Posterior vena cava (tissue), 2 donors: ENCODE measurements at regions not wholly inside any gene's neighbourhood (a gene's known extent, or its start where the extent isn't known, plus 50 kb on each side); places are given as distances from the start of the nearest gene placed in this dataset.
"Not testable (repeated sequence)": the region's sequence is repeated elsewhere in the genome, so short reads cannot be mapped to it uniquely, and the experiment has no call there.

Source experiments
- DNase-seq: peaks from one replicate; pipeline ENCODE4 v3.0.0-alpha.2; 2020; ENCODE audit warnings: low spot score
- intact Hi-C, 2 donors: fragments of 100-400 bp; cut with DNase I; formaldehyde crosslinking; loops; one replicate each; pipeline versions ENCODE4 v1.14.1 to v1.14.2; 2022 to 2023
- donor health status: DM: yes; HTN: yes; CAD: no.
- donor health status: DM: yes; HTN: yes; CAD: no.

- intact Hi-C loops, result no loop called here
Measured at GRCh38 chr1:117699953-117700352, 94.1 kb downstream of the TENT5C start.

DNA sequence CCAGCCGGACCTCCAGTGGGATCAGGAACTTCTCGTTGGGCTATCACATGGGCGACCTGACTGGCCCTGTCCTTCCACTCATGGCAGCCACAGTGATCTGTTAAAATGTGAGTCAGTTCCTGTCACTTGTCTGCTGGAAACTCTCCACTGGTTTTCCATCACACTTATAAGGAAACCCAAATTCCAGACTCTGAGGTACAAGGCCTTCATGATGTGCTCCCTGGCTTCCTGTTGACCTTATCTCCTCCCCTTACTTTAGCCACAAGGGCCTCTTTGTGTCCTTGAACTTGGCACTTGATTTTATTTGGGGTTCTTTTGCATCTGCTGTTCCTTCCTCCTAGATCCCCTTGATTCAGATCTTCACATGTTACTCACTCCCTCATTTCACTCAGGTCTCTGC is 96.8 kb downstream of the TENT5C start:
- no peak for DNase-seq
- intact Hi-C loops, result no loop called here

More at GRCh38 chr1:117699953-117700352, 94.1 kb downstream of the TENT5C start:
- DNase-seq, result no peak

DNA sequence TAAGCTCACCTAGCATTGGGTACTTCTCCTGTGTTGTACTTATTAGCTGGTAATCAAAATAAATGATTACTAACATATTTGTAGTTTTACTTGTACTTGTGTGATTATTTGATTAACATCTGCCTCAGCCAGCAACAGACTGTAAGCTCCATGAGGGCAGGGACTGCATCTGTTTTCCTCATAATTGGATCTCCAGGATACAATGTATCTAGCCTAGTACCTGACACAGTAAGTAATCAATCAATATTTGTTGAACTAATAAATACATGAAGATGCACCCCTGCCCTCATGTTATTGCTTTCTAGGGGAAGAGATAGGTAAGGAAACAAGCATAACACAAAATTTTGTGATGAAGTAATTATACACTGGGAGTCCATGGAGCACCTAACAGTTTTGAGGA is 101.5 kb downstream of the TENT5C start:
- DNase-seq, result no peak
- intact Hi-C loops, result no loop called here

DNA sequence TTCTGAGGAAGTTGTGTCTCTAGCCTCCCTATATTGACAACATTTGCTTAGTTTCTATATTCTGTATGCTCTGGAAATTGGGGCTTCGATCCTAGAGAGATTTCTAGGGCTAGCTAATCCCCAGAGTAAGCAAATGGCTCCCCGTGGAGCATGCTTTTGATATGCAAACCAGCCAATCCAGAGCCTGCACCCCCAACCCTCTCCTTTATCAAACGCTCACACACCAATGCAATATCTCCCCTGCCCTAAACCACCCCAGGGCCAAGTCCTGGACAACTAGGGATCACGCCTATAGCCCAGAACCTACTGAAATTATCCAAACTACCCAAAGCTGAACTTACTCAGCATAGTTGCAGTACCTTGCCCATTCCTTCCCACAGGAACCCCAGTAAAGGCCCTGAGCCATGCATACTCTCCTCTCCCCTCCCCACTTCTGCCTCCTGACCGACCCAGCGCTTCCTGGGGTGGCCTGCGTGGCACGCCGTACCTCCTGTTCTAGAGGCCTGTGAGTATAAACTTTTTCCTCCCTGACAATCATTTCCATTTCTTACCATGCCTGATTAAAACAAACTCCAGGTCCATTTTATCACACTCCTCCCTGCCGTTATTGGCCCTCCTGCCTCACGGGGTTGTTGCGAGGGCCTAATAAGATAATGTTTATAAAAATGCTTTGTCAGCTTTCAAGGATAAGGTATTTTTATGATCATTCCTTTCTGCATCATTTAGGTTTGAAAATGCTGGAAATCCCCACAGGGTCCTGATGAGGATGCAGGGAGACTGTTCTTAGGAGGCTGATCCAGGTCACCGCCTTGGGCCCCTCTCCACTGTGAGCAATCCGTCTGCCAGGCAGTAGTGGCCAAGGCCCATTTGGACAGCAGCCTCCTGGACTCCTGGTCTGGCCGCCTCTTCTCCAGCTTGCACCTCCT is 102.7 kb downstream of the TENT5C start:
- DNase-seq, result no peak
- intact Hi-C loops, result no loop called here

DNA sequence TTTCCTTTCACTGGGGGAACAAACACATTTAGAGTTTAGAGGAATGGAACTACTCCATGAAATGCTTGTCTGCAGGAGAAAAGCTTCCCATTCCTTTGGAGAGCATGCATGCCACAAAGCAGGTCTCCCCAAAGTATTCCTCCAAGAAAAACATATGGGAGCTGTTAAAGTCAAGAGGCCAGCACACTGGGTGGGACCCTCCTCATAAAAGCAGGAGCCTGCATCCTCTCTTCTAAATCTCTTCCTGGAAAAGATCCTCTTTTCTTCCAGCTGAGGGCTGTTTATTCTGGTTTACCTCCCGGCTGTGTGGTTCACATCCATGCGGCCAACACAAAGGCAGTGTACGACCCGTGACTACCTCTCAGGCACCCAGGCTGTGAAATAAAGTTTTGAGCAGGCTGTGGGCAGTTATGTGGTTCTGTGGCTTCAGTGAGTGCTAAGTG is 103.4 kb downstream of the TENT5C start:
- intact Hi-C loops, result no loop called here
- DNase-seq, result no peak

DNA sequence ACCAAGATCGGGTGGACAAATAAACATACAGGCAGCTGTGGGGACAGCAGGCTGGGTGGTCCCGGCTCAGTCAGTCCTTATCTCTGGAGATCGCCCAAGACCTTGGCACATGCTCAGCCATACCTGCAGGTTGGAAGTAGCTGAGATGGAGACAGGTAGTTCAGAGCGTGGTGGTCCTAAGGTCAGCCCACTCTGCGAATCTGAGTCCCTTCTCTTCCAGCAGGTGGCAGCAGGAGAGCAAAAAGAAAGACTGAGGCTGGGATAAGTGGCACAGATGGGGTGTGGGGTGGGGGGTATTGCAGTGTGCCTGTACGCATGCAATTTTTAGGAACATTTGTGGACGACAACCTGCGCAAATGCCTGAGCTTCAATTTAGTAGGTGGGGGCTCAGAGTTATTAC is 104.9 kb downstream of the TENT5C start:
- no peak for DNase-seq
- intact Hi-C loops, result no loop called here

GRCh38 chr1:117712621-117713020 is 106.8 kb downstream of the TENT5C start:
- intact Hi-C loops, result no loop called here
- no peak for DNase-seq

GRCh38 chr1:117714546-117714945 is 108.7 kb downstream of the TENT5C start:
- intact Hi-C loops, result no loop called here
- DNase-seq, result no peak

- DNase-seq, intact Hi-C loops: not testable (repeated sequence)
Measured at GRCh38 chr1:117716030-117716429, 110.2 kb downstream of the TENT5C start.

- DNase-seq, intact Hi-C loops: not testable (repeated sequence)
Measured at GRCh38 chr1:117717980-117718379, 112.1 kb downstream of the TENT5C start.

DNA sequence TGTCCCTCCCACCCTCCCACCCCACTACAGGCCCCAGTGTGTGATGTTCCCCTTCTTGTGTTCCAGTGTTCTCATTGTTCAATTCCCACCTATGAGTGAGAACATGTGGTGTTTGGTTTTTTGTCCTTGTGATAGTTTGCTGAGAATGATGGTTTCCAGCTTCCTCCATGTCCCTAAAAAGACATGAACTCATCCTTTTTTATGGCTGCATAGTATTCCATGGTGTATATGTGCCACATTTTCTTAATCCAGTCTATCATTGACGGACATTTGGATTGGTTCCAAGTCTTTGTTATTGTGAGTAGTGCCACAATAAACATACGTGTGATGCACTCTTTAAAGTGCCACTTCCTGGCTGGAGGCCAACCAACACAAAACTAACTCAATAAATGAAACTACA is 112.7 kb downstream of the TENT5C start:
- intact Hi-C loops, result not testable (repeated sequence)

GRCh38 chr1:117719004-117719403 is 113.2 kb downstream of the TENT5C start:
- intact Hi-C loops, result no loop called here
- no peak for DNase-seq

More for the DNA sequence above, 112.7 kb downstream of the TENT5C start:
- DNase-seq, result not testable (repeated sequence)

DNA sequence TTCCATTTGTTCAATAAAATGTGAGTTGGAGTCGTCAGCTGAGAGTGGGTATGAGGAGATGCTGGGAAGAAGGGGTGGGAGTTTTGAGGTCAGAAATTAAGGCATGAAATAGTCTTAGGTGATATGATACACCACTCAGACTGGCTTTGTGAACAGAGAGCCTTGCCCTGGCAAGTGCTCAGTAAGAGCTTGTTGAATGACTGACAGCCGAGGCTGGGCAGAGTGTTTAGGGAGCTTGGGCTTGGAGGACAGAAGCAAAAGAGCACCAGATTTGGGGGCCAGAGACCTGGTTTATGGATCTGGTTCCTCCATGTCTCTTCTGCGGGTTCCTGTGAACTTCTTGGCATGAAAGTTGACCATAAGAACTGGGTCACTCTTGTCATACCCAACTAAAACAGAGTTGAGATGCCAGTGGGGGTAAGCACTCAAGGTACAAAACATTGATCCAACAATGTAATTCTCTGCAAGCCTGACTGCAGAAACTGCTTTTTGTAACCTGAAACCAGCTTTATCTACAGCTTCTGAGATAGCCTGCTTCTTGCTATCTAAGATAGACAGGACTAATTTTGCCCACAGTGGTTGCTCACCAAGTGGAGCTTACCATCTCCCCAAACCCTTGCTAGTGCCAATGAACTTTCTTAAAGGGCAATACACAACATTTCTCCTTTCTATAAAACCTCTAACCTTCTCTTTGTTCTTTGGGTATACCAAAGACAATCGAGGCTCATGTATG is 126.4 kb downstream of the TENT5C start:
- intact Hi-C loops, result no loop called here
- no peak for DNase-seq

DNA sequence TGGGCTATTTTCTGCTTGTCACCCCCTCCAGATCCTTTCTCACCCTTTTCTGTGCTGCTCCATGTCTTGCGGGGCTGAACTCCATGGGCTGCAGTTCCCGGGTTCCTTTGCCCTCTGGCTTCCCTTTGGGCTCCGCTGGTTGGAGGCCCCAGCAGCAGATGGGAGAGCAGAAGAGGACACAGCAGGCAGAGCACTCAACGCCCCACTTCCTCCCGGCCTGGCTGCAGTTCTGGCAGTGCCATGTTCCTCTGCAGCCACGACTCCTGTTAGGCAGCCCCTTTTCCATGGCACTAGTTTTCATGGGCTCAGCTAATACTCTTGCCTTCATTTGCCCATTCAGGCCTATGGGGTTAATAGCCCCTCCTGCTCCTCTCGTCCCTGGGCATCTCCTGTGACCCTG is 127.1 kb downstream of the TENT5C start:
- intact Hi-C loops, result no loop called here
- no peak for DNase-seq

GRCh38 chr1:117734403-117734802 is 128.6 kb downstream of the TENT5C start:
- intact Hi-C loops, result no loop called here
- DNase-seq, result no peak

GRCh38 chr1:117735045-117735992 is 129.5 kb downstream of the TENT5C start:
- no peak for DNase-seq
- intact Hi-C loops, result no loop called here

DNA sequence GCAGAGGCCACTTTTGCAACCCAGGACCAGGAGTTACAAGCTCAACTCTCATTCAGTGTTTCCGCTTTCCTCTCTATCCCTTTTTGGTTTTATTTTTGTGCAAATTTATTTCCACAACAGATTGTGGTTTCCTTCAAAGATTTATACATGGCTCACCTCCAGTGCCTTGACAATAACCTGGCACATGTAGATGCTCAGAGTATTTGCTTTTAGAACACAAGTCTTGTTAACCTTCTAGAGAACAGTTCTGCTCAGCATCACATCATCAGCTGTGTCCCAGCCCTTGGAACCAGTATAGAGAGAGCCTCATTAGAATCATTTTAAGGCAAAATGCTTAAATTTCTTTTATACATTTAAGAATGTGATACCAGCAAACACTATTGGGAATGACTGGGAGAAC is 133.7 kb downstream of the TENT5C start:
- no peak for DNase-seq
- intact Hi-C loops, result no loop called here

DNA sequence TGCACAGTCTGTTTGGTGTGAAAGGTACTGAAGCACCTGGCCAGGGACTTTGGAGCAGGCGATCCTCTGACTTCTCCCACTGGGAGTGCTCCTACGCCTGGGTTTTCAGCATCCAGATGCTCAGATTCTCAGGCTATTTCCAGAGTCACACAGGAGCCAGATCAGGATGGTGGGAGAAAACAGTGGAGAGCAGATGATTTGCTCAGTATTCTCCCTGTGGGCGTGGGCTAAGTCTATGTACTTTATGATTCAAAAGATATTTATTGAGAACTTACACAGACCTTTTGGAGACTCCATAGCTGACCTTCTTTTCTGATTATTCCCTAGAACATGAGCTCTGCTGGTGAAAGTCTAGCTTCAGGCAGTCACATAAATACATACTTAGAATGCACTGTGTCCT is 134.6 kb downstream of the TENT5C start:
- no peak for DNase-seq
- intact Hi-C loops, result no loop called here

GRCh38 chr1:117746565-117746964 is 140.7 kb downstream of the TENT5C start:
- DNase-seq, intact Hi-C loops: not testable (repeated sequence)
